SK-N-MC (cell line): ENCODE measurements at regions not wholly inside any gene's neighbourhood (a gene's known extent, or its start where the extent isn't known, plus 50 kb on each side); places are given as distances from the start of the nearest gene placed in this dataset.

Experiments
- DNase-seq: peaks from one replicate; pipeline ENCODE4 v3.0.0-alpha.2; 2011; ENCODE audit warnings: low read depth, low spot score
- H3K27ac ChIP-seq: fragments of 200-600 bp; sonication (generic); 2 replicates; pipeline ENCODE4 v1.5.1; 2016; ENCODE audit warnings: mixed run types
- H3K36me3 ChIP-seq: fragments of 200-600 bp; sonication (generic); 2 replicates; pipeline ENCODE4 v1.6.1; 2017; ENCODE audit warnings: antibody characterized with exemption, low read length, mixed read lengths; ENCODE audit not compliant: insufficient read depth
- H3K4me3 ChIP-seq: fragments of 200-600 bp; sonication (generic); 2 replicates; pipeline ENCODE4 v1.5.1; 2016
- H3K9ac ChIP-seq: fragments of 200-600 bp; sonication (generic); 2 replicates; pipeline ENCODE4 v1.8.0; 2017; ENCODE audit warnings: mixed run types, mixed read lengths; ENCODE audit not compliant: insufficient read length
- H3K9me3 ChIP-seq: fragments of 200-600 bp; sonication (generic); 2 replicates; pipeline ENCODE4 v1.6.1; 2017; ENCODE audit warnings: low read depth, mild to moderate bottlenecking, antibody characterized with exemption, low read length, moderate library complexity, mixed read lengths
- EZH2 ChIP-seq: fragments of 200-600 bp; sonication (generic); IDR thresholded peaks from one replicate; pipeline ENCODE4 v1.6.1; 2017; ENCODE audit warnings: antibody characterized with exemption
- FOXP2 ChIP-seq: optimal IDR thresholded peaks from 2 replicates; pipeline ENCODE3; 2011; ENCODE audit warnings: mild to moderate bottlenecking, moderate library complexity; ENCODE audit not compliant: insufficient read depth; ENCODE audit errors: extremely low read length, control extremely low read depth
- POLR2AphosphoS5 ChIP-seq: IDR thresholded peaks from 2 replicates; pipeline ENCODE4 v1.6.1; 2012; ENCODE audit warnings: mild to moderate bottlenecking, low read depth, low read length, borderline replicate concordance

GRCh38 chr9:86860006-86860405 is 87.3 kb downstream of the GAS1 start:
- Histone ChIP-seq H3K27ac (no peak overlapping the region), H3K36me3 (no peaks in the 10 kb centered on the region), H3K4me3 (no peak overlapping the region), H3K9me3 (no peaks in the 10 kb centered on the region), H3K9ac (no peak overlapping the region)
- DNase-seq: no peak
- no peak for TF ChIP-seq FOXP2
- no peak for TF ChIP-seq POLR2AphosphoS5
- TF ChIP-seq EZH2: no peak

GRCh38 chr9:86859056-86859455 is 88.2 kb downstream of the GAS1 start:
- Histone ChIP-seq H3K4me3 (no peak overlapping the region), H3K9ac (no peak overlapping the region), H3K9me3 (no peaks in the 10 kb centered on the region), H3K27ac (no peak overlapping the region), H3K36me3 (no peaks in the 10 kb centered on the region)
- no peak for DNase-seq
- TF ChIP-seq FOXP2 (no peak), POLR2AphosphoS5 (no peak), EZH2 (no peak)

DNA sequence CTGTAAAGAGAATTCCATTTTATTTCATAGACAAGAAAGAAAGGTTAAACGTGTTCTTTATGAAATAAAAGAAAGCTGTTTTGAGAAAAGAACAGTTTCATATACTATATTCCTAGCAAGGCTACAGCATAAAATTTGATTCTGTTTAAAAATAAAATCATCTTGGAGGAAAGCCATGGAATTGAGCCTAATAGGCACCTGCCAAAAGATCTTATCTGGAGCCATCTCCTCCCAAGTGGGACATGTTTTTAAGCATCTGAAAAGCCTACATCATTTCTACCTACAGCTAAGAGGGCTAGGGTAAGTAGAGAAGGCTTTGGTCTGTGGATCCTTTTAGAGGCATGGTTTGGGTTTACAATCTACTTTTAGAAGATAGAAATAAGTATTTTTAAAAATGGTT is 89.3 kb downstream of the GAS1 start:
- no peak for DNase-seq
- Histone ChIP-seq H3K9me3 (no peaks in the 10 kb centered on the region), H3K4me3 (no peak overlapping the region), H3K36me3 (no peaks in the 10 kb centered on the region), H3K9ac (no peak overlapping the region), H3K27ac (no peak overlapping the region)
- TF ChIP-seq EZH2: no peak
- no peak for TF ChIP-seq FOXP2
- no peak for TF ChIP-seq POLR2AphosphoS5

DNA sequence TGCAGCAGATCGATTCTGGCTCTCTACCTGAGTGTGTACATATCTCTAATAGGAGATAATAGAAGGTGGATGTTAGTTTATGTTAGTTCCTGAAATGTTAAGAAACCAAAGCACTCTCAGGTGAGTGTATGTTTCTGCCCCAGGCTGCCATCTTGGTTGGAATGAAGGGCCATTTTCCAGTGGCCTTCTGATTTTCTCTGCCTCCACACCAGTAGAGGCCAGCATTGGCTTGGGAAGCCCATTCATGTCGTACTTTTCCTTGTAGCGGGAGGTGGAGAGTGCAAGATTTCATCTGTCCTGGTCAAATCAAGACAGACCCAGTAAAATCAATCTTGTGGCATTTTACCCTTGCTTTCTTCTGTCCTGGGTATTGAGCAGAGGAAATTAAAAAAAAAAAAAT is 91.0 kb downstream of the GAS1 start:
- DNase-seq: no peak
- no peak for TF ChIP-seq POLR2AphosphoS5
- no peak for TF ChIP-seq FOXP2
- TF ChIP-seq EZH2: no peak
- H3K27ac ChIP-seq: no peak overlapping the region
- H3K9ac ChIP-seq: no peak overlapping the region
- no peaks in the 10 kb centered on the region for H3K36me3 ChIP-seq
- no peaks in the 10 kb centered on the region for H3K9me3 ChIP-seq
- no peak overlapping the region for H3K4me3 ChIP-seq

DNA sequence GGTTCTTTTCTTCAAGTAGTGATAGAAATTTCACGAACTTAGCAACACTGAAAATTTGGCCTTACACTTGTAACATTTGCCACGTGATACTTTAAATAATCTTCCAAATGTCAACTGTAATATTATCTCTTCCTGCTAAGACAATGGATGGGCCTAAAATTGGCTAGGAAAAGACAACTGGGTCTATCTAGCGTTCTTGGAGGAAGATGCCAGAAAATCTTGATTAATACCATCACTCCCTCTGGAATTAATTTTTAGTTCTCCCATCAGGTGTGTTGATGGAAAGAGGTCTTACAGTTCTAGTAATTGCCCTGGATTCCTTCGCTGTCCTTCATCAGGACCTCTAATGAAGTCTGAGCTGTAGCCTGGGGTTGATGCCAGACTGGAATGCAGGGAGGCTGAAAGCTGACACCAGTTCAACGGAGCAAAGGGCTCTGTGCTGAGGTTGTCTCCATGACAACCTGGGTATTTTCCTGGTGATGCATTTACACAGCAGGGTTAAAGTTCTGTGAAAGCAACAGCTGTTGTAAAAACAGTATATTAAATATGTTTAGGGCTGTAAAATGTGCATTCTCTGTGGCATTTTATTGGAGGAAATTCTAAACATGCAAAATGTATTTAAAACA is 92.3 kb downstream of the GAS1 start:
- no peaks in the 10 kb centered on the region for H3K9me3 ChIP-seq
- no peak overlapping the region for H3K27ac ChIP-seq
- H3K36me3 ChIP-seq: no peaks in the 10 kb centered on the region
- DNase-seq: no peak
- TF ChIP-seq POLR2AphosphoS5 (no peak), FOXP2 (no peak), EZH2 (no peak)
- no peak overlapping the region for H3K4me3 ChIP-seq
- no peak overlapping the region for H3K9ac ChIP-seq

DNA sequence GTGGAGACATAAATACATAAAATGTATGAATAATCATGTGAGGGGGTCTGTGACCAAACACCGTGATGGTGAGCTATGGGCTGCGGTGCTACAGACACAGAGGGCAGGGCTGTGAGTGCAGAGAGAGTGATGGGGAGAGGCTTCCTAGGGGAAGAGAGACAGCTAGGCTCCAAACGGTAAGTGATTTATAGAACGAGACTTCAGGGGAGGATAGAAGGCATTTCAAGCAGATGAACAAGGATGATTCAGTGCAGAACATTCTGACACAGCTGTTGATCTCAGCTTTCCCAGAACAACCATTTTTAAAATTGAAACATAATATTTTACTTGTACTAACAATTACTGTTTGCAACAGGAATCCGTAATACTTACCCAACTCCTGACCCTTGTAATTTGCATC is 100.7 kb downstream of the GAS1 start:
- H3K27ac ChIP-seq: no peak overlapping the region
- TF ChIP-seq EZH2 (no peak), FOXP2 (no peak), POLR2AphosphoS5 (no peak)
- no peak overlapping the region for H3K4me3 ChIP-seq
- no peak overlapping the region for H3K9ac ChIP-seq
- H3K36me3 ChIP-seq: no peaks in the 10 kb centered on the region
- no peak for DNase-seq
- H3K9me3 ChIP-seq: no peaks in the 10 kb centered on the region

DNA sequence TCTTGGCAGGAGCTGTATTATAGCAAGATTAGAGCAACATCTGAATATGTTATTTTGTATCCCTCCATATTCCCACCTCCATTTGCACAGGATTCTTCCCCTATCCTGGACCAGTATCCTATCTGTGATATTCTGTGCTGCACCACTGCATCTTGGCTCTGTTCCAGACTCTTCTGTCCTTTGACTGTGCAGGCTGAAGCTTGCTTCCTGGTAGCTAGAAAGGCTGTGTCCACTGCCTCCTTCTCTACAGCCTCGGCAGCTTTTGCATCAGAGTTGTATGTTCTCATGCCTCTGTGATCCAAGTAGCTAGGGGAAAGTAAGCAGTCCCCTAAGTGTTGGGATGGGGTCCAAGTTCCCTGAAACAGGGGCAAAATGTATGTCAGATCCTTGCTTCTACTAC is 104.1 kb downstream of the GAS1 start:
- TF ChIP-seq FOXP2 (no peak), EZH2 (no peak), POLR2AphosphoS5 (no peak)
- H3K36me3 ChIP-seq: no peaks in the 10 kb centered on the region

DNA sequence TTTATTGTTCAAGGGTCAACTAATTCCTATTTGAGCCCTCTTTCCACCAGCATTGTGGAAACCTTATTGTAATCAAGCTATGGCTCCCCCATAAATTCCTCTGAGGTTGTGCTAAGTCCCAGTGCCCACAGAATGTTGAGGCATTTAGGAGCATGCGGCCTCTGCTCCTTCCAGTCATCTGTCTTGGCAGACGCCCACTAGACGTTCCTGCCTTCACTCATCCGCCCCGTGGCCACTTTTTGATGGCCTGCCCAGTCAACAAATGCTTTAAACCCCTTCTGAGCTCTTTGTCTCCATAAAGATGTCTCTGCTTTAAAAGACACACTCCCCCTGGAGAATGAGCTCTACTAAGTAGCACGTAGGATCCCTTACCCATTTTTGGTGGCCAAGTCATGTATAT is 104.7 kb downstream of the GAS1 start:
- no peak overlapping the region for H3K4me3 ChIP-seq
- no peaks in the 10 kb centered on the region for H3K36me3 ChIP-seq
- no peak overlapping the region for H3K27ac ChIP-seq
- no peak overlapping the region for H3K9ac ChIP-seq
- H3K9me3 ChIP-seq: no peaks in the 10 kb centered on the region
- TF ChIP-seq FOXP2 (no peak), EZH2 (no peak), POLR2AphosphoS5 (no peak)
- DNase-seq: no peak

More for the DNA sequence above, 104.1 kb downstream of the GAS1 start:
- no peak for DNase-seq
- Histone ChIP-seq H3K4me3 (no peak overlapping the region), H3K27ac (no peak overlapping the region), H3K9me3 (no peaks in the 10 kb centered on the region), H3K9ac (no peak overlapping the region)

- H3K4me3 ChIP-seq: no peak overlapping the region
- DNase-seq: no peak
- no peak overlapping the region for H3K27ac ChIP-seq
- H3K36me3 ChIP-seq: no peaks in the 10 kb centered on the region
- TF ChIP-seq POLR2AphosphoS5 (no peak), FOXP2 (no peak), EZH2 (no peak)
- H3K9me3 ChIP-seq: no peaks in the 10 kb centered on the region
- H3K9ac ChIP-seq: no peak overlapping the region
Measured at GRCh38 chr9:86839522-86839921, 107.8 kb downstream of the GAS1 start.
